ENCODE measurements at regions not wholly inside any gene's neighbourhood (a gene's known extent, or its start where the extent isn't known, plus 50 kb on each side); places are given as distances from the start of the nearest gene placed in this dataset.

DNA sequence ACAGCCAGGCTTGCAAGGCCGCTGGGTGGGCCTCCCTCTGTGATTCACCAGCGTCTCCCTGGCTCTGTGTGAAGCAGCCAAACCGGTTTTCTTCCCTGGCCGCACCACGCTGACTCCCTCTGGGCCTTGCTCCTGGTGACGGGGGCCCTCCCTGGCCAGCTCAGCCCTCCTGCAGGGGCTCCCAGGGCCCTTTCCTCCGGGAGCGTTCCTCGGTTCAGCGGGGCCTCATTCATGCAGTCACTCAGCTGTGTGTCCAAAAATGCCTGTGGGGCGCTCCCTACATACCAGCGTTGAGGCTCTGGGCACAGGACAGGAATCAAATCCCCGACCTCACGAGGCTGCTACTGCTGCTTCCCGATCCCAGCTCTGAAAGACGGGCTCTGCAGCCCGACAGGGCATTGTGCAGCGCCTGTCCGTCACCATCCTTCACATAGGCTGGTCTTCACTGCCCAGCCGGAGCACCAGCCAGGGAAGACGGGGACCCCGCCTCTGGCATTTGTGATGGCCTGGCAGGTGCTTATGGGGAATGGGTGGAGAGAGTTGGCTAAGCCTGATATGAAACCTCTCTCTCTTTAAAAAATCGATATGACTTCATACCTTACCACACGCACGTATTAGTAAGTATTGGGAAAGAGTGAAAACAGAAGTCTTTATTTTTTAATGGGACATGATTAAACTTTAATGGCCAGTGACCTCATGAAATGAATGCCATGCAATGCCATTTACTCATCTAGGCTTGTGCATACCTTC, 110.0 kb upstream of the SHH start:
- in situ Hi-C loops (cut with MboI; ENCODE audit: low pct_unique_long_range_greater_than_20kb in 2 of 9, low sequenced_read_pairs in 9 of 9, unreplicated experiment in 9 of 9), result no loop called here

DNA sequence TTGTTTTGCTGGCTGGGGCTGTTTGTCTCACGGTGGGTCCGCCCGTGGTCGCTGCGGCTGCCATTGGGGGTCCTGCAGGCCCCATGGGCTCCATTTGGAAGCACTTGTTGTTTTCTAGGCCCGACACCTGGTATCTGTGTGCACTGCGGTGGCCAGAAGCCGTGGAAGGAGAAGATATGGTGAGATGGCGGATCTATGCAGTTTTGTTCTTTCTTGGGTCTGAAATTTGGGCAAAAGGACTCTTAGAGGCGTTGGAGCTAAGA, 109.5 kb upstream of the SHH start:
- 56% methylated on average over 8 of the region's 10 CpGs; no CpG with 5 or more reads in 9 of the 10 experiments for WGBS, 10 experiments
- in situ Hi-C loops (cut with MboI; ENCODE audit: low pct_unique_long_range_greater_than_20kb in 2 of 9, low sequenced_read_pairs in 9 of 9, unreplicated experiment in 9 of 9), result no loop called here
- Histone ChIP-seq H3K4me1 (replicated peaks in 1 of 2) (no peaks in the 10 kb centered on the region), H3K4me3 (no peak overlapping the region), H3K27ac (no peak overlapping the region)
- ATAC-seq (replicated peaks in 6 of 8), result no peak

More for the DNA sequence above, 110.0 kb upstream of the SHH start:
- no peak overlapping the region for H3K27ac ChIP-seq
- H3K4me3 ChIP-seq, result no peak overlapping the region
- H3K4me1 ChIP-seq (replicated peaks in 1 of 2), result no peaks in the 10 kb centered on the region
- 10 to 88% (median 73%) methylated on average over 1 to 13 of the region's 25 CpGs for WGBS, 10 experiments
- no peak for ATAC-seq (replicated peaks in 6 of 8)

GRCh38 chr7:155921086-155921803, 109.0 kb upstream of the SHH start:
- ATAC-seq (replicated peaks in 6 of 8), result no peak
- H3K4me3 ChIP-seq, result no peak overlapping the region
- 80% methylated on average over 1 to 6 of the region's 12 CpGs; no CpG with 5 or more reads in 8 of the 10 experiments for WGBS, 10 experiments
- no peak overlapping the region for H3K27ac ChIP-seq
- no peaks in the 10 kb centered on the region for H3K4me1 ChIP-seq (replicated peaks in 1 of 2)
- in situ Hi-C loops (cut with MboI; ENCODE audit: low pct_unique_long_range_greater_than_20kb in 2 of 9, low sequenced_read_pairs in 9 of 9, unreplicated experiment in 9 of 9), result no loop called here

GRCh38 chr7:155920068-155920461, 107.8 kb upstream of the SHH start:
- no peaks in the 10 kb centered on the region for H3K4me1 ChIP-seq (replicated peaks in 1 of 2)
- in situ Hi-C loops (cut with MboI; ENCODE audit: low pct_unique_long_range_greater_than_20kb in 2 of 9, low sequenced_read_pairs in 9 of 9, unreplicated experiment in 9 of 9), result no loop called here

GRCh38 chr7:155919391-155920067, 107.3 kb upstream of the SHH start:
- no peak overlapping the region for H3K27ac ChIP-seq
- 40 to 69% (median 68%) methylated on average over 1 to 4 of the region's 13 CpGs; no CpG with 5 or more reads in 7 of the 10 experiments for WGBS, 10 experiments
- in situ Hi-C loops (cut with MboI; ENCODE audit: low pct_unique_long_range_greater_than_20kb in 2 of 9, low sequenced_read_pairs in 9 of 9, unreplicated experiment in 9 of 9), result no loop called here

More at GRCh38 chr7:155920068-155920461, 107.8 kb upstream of the SHH start:
- WGBS, 10 experiments, result 33 to 45% (median 40%) methylated on average over 1 to 4 of the region's 11 CpGs; no CpG with 5 or more reads in 7 of the 10 experiments
- H3K27ac ChIP-seq, result no peak overlapping the region
- ATAC-seq (replicated peaks in 6 of 8), result no peak
- no peak overlapping the region for H3K4me3 ChIP-seq

GRCh38 chr7:155918720-155919390, 106.6 kb upstream of the SHH start:
- no peak for ATAC-seq (replicated peaks in 6 of 8)
- Histone ChIP-seq H3K27ac (no peak overlapping the region), H3K4me3 (no peak overlapping the region), H3K4me1 (replicated peaks in 1 of 2) (no peaks in the 10 kb centered on the region)
- WGBS, 10 experiments, result 45 to 95% (median 69%) methylated on average over 1 to 9 of the region's 14 CpGs; no CpG with 5 or more reads in 3 of the 10 experiments
- in situ Hi-C loops (cut with MboI; ENCODE audit: low pct_unique_long_range_greater_than_20kb in 2 of 9, low sequenced_read_pairs in 9 of 9, unreplicated experiment in 9 of 9), result no loop called here

More at GRCh38 chr7:155919391-155920067, 107.3 kb upstream of the SHH start:
- H3K4me3 ChIP-seq, result no peak overlapping the region
- H3K4me1 ChIP-seq (replicated peaks in 1 of 2), result no peaks in the 10 kb centered on the region
- no peak for ATAC-seq (replicated peaks in 6 of 8)

GRCh38 chr7:155917836-155918430, 105.7 kb upstream of the SHH start:
- no peak overlapping the region for H3K27ac ChIP-seq
- WGBS, 10 experiments, result 10 to 70% (median 46%) methylated on average over 1 to 7 of the region's 9 CpGs; no CpG with 5 or more reads in 2 of the 10 experiments
- H3K4me3 ChIP-seq, result no peak overlapping the region
- in situ Hi-C loops (cut with MboI; ENCODE audit: low pct_unique_long_range_greater_than_20kb in 2 of 9, low sequenced_read_pairs in 9 of 9, unreplicated experiment in 9 of 9), result no loop called here
- ATAC-seq (replicated peaks in 6 of 8), result no peak
- no peaks in the 10 kb centered on the region for H3K4me1 ChIP-seq (replicated peaks in 1 of 2)

- WGBS, 10 experiments, result 0 to 90% (median 68%) methylated on average over 1 to 10 of the region's 12 CpGs
- no peak for ATAC-seq (replicated peaks in 6 of 8)
- in situ Hi-C loops (cut with MboI; ENCODE audit: low pct_unique_long_range_greater_than_20kb in 2 of 9, low sequenced_read_pairs in 9 of 9, unreplicated experiment in 9 of 9), result no loop called here
- H3K4me1 ChIP-seq (replicated peaks in 1 of 2), result no peaks in the 10 kb centered on the region
- H3K4me3 ChIP-seq, result no peak overlapping the region
- H3K27ac ChIP-seq, result no peak overlapping the region
Observed at GRCh38 chr7:155916926-155917655, 104.8 kb upstream of the SHH start.

DNA sequence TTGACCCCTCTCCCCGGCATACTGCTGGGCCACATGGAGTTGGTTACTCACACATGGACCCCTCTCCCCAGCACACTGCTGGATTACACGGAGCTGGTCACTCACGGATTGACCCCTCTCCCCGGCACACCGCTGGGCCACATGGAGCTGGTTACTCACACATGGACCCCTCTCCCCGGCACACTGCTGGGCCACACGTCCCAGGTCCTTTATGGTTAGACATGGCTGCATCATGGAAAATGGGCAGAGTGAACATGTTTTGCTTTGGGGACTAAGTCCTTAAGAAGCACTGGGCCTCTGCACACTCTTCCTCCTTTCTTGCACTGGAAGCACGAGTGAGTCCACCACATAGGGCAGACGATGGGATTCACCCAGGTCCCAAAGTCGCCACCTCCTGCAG, 102.1 kb upstream of the SHH start:
- ATAC-seq (replicated peaks in 6 of 8), result no peak
- Histone ChIP-seq H3K27ac (no peak overlapping the region), H3K4me3 (no peak overlapping the region), H3K4me1 (replicated peaks in 1 of 2) (no peaks in the 10 kb centered on the region)
- in situ Hi-C loops (cut with MboI; ENCODE audit: low pct_unique_long_range_greater_than_20kb in 2 of 9, low sequenced_read_pairs in 9 of 9, unreplicated experiment in 9 of 9), result no loop called here
- WGBS, 10 experiments, result 20 to 100% (median 59%) methylated on average over 1 to 5 of the region's 10 CpGs; no CpG with 5 or more reads in 4 of the 10 experiments

DNA sequence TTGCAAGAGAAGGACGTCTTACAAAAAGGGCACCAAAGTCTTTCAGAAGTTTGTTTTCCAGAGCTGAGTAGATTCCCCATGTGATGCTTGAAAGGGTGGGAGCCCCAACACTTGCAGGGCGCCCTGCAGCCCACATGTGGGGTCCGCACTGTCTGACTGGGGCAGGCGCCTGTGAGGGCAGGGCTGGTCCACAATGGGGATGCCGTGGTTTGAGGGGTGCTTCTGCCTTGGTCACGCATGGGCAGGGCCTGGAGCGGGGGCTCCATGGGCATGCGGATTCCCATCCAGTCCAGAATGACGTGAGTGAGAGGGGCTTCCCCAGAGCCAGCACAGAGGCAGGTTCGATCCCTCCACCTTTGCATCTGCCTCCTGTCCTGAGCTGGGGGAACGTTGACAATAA, 101.5 kb upstream of the SHH start:
- no peak overlapping the region for H3K27ac ChIP-seq
- H3K4me1 ChIP-seq (replicated peaks in 1 of 2), result no peaks in the 10 kb centered on the region
- in situ Hi-C loops (cut with MboI; ENCODE audit: low pct_unique_long_range_greater_than_20kb in 2 of 9, low sequenced_read_pairs in 9 of 9, unreplicated experiment in 9 of 9), result no loop called here
- no peak overlapping the region for H3K4me3 ChIP-seq
- no peak for ATAC-seq (replicated peaks in 6 of 8)
- 0 to 90% (median 51%) methylated on average over 1 to 7 of the region's 11 CpGs; no CpG with 5 or more reads in 3 of the 10 experiments for WGBS, 10 experiments

- no peaks in the 10 kb centered on the region for H3K4me1 ChIP-seq (replicated peaks in 1 of 2)
- H3K4me3 ChIP-seq, result no peak overlapping the region
- in situ Hi-C loops (cut with MboI; ENCODE audit: low pct_unique_long_range_greater_than_20kb in 2 of 9, low sequenced_read_pairs in 9 of 9, unreplicated experiment in 9 of 9), result no loop called here
- 33 to 100% (median 64%) methylated on average over 1 to 6 of the region's 7 CpGs; no CpG with 5 or more reads in 2 of the 10 experiments for WGBS, 10 experiments
- no peak for ATAC-seq (replicated peaks in 6 of 8)
- no peak overlapping the region for H3K27ac ChIP-seq
Observed at GRCh38 chr7:155913291-155913690, 101.0 kb upstream of the SHH start.

DNA sequence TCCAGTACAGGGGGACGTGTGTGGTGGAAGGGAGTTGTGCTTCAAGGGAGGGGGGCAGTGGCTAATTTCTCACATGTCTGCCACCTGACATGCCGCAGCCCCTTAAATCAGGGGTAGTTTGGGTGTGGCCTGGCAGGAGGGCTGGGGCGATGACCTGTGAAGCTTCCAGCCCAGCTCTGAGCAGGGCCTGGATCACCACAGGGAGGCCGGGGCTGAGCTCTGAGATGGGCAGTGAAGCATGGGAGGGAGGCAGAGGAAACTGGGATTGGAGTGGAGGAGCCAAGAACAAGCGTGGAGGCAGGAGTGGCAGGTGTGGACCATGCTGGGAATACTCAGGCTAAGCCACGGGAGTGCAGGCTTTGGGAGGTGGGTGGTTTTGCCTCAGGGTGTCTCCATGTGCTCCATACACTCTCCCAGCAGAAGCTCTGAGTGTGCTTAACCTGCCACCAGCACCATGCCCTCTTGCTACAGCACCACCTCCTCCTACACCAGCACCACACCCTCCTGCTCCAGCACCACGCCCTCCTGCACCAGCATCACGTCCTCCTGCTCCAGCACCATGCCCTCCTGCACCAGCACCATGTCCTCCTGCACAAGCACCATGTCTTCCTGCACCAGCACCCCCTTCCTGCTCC, 99.3 kb upstream of the SHH start:
- Histone ChIP-seq H3K4me3 (no peak overlapping the region), H3K4me1 (replicated peaks in 1 of 2) (no peaks in the 10 kb centered on the region), H3K27ac (no peak overlapping the region)
- in situ Hi-C loops (cut with MboI; ENCODE audit: low pct_unique_long_range_greater_than_20kb in 2 of 9, low sequenced_read_pairs in 9 of 9, unreplicated experiment in 9 of 9), result no loop called here
- 0 to 62% (median 26%) methylated on average over 1 to 6 of the region's 8 CpGs; no CpG with 5 or more reads in 3 of the 10 experiments for WGBS, 10 experiments
- ATAC-seq (replicated peaks in 6 of 8), result no peak
